ENCODE measurements at regions not wholly inside any gene's neighbourhood (a gene's known extent, or its start where the extent isn't known, plus 50 kb on each side); places are given as distances from the start of the nearest gene placed in this dataset.
"Not testable (repeated sequence)": the region's sequence is repeated elsewhere in the genome, so short reads cannot be mapped to it uniquely, and the experiment has no call there.

DNA sequence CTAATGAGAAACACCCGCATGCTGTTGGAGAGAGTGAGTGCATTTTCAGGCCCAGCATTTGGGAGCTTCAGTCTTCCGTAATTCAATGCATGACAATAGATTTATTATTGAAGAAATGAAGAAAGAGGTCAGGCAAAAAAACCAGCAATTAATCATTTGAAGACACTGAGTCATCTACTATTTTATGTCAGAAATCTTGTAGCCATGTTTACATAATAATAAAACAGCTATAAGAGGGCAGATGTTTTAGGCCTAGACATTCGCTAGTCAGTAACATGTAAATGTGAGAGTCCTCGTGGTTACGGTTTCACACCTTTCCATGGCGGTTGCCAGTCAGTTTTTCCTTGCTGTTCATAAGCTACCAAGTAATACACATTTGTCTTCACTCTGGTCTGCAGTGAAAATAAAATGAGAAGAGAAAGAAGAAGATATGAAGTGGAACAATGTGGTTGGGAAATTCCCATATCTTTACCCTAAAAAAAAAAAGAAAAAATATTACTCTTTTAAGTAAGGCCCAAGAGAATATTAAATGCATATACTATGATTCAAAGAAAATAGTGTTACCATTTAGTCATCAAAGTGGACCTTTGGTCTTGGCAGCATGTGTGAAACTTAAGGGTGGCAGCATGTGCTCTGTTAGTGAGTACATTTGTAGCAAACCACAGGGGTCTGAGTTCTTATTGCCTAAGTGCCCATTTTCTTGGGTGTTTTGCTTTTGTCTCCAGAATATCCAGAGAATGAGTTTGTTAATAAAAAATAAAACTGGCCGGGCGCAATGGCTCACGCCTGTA lies 140.5 kb upstream of the TBL1XR1 start:
- Histone ChIP-seq H3K27ac (peak overlapping the region; percentile 78), H3K36me3 (ENCODE audit: insufficient read depth, low read length) (no peaks in the 10 kb centered on the region), H3K4me3 (no peak overlapping the region), H3K9ac (ENCODE audit: insufficient read length) (no peak overlapping the region), H3K9me3 (ENCODE audit: low read depth, low read length) (no peaks in the 10 kb centered on the region)
- TF ChIP-seq FOXP2 (optimal IDR thresholded peaks at IDR 0.05; ENCODE audit: control extremely low read depth, extremely low read length, insufficient read depth) (no peak), EZH2 (IDR thresholded peaks at IDR 0.05) (no peak), POLR2AphosphoS5 (IDR thresholded peaks at IDR 0.05; ENCODE audit: borderline replicate concordance, low read depth, low read length) (no peak)
- no peak for DNase-seq (ENCODE audit: low read depth, low spot score)

DNA sequence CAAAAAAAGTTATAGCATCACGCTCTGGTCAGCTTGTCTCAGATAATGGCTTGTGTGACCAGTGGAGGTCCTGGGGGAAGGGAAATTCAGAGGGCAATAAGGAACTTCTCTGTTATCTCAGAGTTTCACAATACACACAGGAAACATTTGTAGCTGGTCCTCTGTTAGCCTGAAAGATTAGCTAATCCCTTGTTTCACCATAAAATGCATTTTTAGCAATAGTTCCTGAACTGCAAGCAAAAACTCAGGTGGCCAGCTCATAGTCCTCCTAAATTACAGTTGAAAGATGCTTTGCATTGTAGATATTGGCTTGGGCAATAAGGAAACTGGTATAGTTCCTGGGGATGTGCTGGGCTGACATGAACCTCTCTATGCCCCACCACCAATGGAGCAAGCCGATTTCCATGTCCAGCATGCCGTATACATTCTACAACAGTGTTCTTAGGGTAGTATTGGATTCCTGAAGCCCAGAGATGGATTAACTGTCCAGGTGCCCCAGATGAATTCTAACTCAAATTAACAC lies 141.5 kb upstream of the TBL1XR1 start:
- 0 out of 2 replicates have a peak overlapping the region, but pooled peaks have one; percentile 9 for H3K27ac ChIP-seq
- no peaks in the 10 kb centered on the region for H3K9me3 ChIP-seq (ENCODE audit: low read depth, low read length)
- no peaks in the 10 kb centered on the region for H3K36me3 ChIP-seq (ENCODE audit: insufficient read depth, low read length)
- H3K9ac ChIP-seq (ENCODE audit: insufficient read length) = no peak overlapping the region
- no peak for TF ChIP-seq EZH2 (IDR thresholded peaks at IDR 0.05)
- no peak for TF ChIP-seq FOXP2 (optimal IDR thresholded peaks at IDR 0.05; ENCODE audit: control extremely low read depth, extremely low read length, insufficient read depth)
- TF ChIP-seq POLR2AphosphoS5 (IDR thresholded peaks at IDR 0.05; ENCODE audit: borderline replicate concordance, low read depth, low read length) = no peak
- DNase-seq (ENCODE audit: low read depth, low spot score) = no peak
- no peak overlapping the region for H3K4me3 ChIP-seq

DNA sequence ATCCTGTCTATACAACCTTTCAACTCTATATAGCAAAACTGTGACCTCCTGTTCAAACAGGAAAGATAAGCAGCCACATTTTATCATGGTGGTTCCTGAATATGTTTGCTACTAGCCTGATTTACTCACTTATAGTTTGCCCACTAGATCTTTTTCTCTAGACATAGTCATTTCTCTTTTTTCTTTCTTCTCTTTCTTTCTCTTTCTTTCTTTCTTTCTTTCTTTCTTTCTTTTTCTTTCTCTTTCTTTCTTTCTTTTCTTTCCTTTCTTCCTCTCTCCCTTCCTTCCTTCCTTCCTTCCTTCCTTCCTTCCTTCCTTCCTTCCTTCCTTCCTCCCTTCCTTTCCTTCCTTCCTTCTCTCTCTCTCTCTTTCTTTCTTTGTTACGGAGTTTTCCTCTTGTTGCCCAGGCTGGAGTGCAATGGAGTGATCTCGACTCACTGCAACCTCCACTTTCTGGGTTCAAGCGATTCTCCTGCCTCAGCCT lies 142.0 kb upstream of the TBL1XR1 start:
- not testable (repeated sequence) for H3K9me3 ChIP-seq (ENCODE audit: low read depth, low read length); H3K4me3 ChIP-seq; H3K9ac ChIP-seq (ENCODE audit: insufficient read length); H3K27ac ChIP-seq; DNase-seq (ENCODE audit: low read depth, low spot score); H3K36me3 ChIP-seq (ENCODE audit: insufficient read depth, low read length)

DNA sequence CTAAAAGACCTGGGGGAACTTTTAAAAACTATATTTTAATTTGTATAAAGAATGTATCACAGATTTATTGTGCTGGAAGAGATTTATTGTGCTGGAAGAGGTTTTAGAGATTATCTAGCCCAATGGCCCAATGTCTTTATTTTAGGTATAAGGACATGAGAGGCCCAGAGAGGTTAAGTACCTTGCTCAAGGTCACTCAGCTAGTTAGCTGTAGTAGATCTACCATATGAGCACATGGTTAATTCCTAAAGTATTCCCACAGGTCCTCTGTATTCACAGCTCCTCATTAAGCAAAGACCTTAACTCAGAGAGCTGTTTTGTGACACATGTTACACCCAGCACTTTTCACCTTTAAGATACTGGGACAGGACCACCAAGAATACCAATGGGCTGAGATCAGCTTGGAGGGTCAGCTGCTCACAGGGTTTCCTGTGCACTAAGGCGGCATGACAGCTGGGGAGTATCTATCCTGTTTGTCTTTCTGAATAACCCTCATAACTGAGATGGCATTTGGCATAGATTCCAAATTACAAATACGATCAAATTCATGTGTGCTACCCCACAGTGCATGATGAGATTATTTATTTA lies 143.1 kb upstream of the TBL1XR1 start:
- TF ChIP-seq POLR2AphosphoS5 (IDR thresholded peaks at IDR 0.05; ENCODE audit: borderline replicate concordance, low read depth, low read length) = no peak
- TF ChIP-seq EZH2 (IDR thresholded peaks at IDR 0.05) = no peak
- TF ChIP-seq FOXP2 (optimal IDR thresholded peaks at IDR 0.05; ENCODE audit: control extremely low read depth, extremely low read length, insufficient read depth) = no peak
- Histone ChIP-seq H3K9me3 (ENCODE audit: low read depth, low read length) (no peaks in the 10 kb centered on the region), H3K27ac (no peak overlapping the region), H3K36me3 (ENCODE audit: insufficient read depth, low read length) (no peaks in the 10 kb centered on the region), H3K4me3 (no peak overlapping the region), H3K9ac (ENCODE audit: insufficient read length) (no peak overlapping the region)
- no peak for DNase-seq (ENCODE audit: low read depth, low spot score)

DNA sequence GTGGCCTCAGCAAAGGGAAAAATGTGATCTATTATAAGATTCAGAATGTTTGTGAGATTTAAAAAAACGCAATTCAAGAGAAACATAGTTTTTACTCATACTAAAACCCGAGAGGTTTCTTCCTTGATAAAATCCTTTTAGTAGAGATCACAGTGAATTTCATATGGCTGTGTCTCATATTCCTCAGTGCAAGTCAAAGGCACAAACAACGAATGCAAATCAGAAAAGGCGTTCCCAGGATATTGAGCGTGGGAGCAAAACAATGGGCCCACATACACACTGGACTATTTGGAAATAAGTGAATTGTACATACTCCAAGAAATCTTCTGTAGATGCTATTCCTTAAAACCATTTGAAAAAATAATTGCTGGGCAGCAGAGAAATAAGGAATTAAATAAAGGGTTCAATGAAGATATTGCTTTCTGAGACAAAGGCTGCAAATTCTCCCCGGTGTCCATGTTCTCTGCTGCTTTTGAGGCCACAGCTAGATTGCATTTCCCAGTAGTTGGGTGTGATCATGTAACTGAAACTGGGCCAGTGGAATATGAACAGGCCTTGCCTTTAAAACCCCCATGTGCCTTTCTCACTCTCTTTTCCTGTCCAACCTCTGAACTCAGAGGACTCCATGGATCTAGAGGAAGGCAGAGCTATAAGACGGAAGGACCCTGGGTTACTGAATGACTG lies 144.6 kb upstream of the TBL1XR1 start:
- peak overlapping the region; percentile 12 for H3K9ac ChIP-seq (ENCODE audit: insufficient read length)
- TF ChIP-seq EZH2 (IDR thresholded peaks at IDR 0.05) = no peak
- no peak for TF ChIP-seq POLR2AphosphoS5 (IDR thresholded peaks at IDR 0.05; ENCODE audit: borderline replicate concordance, low read depth, low read length)
- TF ChIP-seq FOXP2 (optimal IDR thresholded peaks at IDR 0.05; ENCODE audit: control extremely low read depth, extremely low read length, insufficient read depth) = no peak
- no peak for DNase-seq (ENCODE audit: low read depth, low spot score)
- no peaks in the 10 kb centered on the region for H3K36me3 ChIP-seq (ENCODE audit: insufficient read depth, low read length)
- no peak overlapping the region for H3K4me3 ChIP-seq
- H3K27ac ChIP-seq = no peak overlapping the region
- no peaks in the 10 kb centered on the region for H3K9me3 ChIP-seq (ENCODE audit: low read depth, low read length)

DNA sequence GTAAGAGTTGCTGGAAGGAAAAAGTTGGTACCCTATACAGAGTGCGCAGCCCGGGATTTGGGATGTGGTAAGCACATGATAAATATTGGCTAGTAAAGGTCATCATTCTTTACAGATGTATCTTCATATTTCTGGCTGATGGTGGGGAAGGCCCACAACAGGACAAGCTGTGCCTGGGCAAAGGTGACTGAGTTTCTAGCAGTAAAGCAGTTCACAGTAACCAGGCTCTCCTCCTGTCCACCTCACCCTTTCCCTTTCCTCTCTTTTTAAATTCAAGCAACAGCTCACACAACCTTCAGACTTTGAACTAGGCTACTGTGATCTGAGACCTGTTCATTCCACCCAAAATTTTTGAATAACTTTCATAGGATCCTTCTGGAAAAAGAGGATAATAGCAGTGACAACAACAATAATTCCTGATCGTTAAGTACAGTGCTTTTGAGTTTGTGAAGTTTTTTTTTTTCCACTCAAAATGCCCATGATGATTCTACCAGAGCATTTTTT lies 145.9 kb upstream of the TBL1XR1 start:
- Histone ChIP-seq H3K27ac (peak overlapping the region; percentile 45; the same call in 1 of the 2 replicates), H3K36me3 (ENCODE audit: insufficient read depth, low read length) (no peaks in the 10 kb centered on the region), H3K4me3 (no peak overlapping the region), H3K9me3 (ENCODE audit: low read depth, low read length) (no peaks in the 10 kb centered on the region), H3K9ac (ENCODE audit: insufficient read length) (no peak overlapping the region)
- DNase-seq (ENCODE audit: low read depth, low spot score) = no peak
- TF ChIP-seq FOXP2 (optimal IDR thresholded peaks at IDR 0.05; ENCODE audit: control extremely low read depth, extremely low read length, insufficient read depth) = no peak

DNA sequence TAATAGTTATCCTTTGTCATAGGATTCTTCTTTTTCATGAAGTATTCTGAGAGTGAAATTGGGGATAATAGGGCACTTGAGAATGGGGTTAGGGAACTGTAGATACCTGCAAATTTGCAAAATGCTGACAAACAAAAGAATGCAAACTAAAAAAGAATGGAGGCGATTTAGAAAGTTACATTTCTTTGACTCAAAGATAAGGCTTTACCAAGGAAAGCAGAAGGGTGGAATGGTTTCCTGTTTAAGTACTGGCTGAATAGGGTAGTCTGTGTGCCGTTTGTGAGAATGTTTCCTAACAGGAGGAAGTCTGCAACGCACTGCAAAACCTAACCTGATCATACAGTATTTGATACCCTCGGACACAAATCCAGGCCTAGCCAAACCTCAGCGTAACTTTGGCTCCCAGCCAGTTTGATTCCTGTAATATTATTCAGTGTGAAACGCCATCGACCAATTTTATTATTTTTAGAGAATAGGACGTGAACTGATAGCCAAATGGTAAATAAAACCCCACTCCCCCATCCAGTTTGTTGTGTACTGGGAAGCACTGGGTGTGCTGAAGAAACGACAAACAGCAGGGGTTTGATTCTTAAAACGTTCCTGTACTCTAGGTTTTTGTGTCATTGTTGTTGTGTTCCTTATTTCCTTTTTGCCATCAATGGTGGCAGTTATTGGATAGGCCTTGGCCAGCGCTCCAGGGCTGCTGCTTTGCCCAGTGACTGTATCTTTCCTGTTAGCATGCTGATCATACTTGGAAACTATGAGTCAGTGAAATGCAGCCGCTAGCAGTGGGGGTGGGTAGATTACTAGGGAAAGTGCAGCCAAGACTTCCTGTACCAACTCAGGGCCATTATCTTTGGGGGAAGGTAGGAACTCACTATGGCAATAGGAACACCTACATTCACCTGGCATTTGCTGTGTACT lies 148.0 kb upstream of the TBL1XR1 start:
- DNase-seq (ENCODE audit: low read depth, low spot score) = peak; percentile 78
- Histone ChIP-seq H3K36me3 (ENCODE audit: insufficient read depth, low read length) (no peaks in the 10 kb centered on the region), H3K9me3 (ENCODE audit: low read depth, low read length) (no peaks in the 10 kb centered on the region), H3K27ac (peak overlapping the region; percentile 82), H3K9ac (ENCODE audit: insufficient read length) (peak overlapping the region; percentile 20), H3K4me3 (peak overlapping the region; percentile 23; the same call in 1 of the 2 replicates)
- TF ChIP-seq EZH2 (IDR thresholded peaks at IDR 0.05) (no peak), POLR2AphosphoS5 (IDR thresholded peaks at IDR 0.05; ENCODE audit: borderline replicate concordance, low read depth, low read length) (peak; percentile 23; the same call in 1 of the 2 replicates), FOXP2 (optimal IDR thresholded peaks at IDR 0.05; ENCODE audit: control extremely low read depth, extremely low read length, insufficient read depth) (no peak)

Measured in SK-N-MC (cell line).